Hindlimb muscle (tissue), 1 donor: ENCODE measurements at regions not wholly inside any gene's neighbourhood (a gene's known extent, or its start where the extent isn't known, plus 50 kb on each side); places are given as distances from the start of the nearest gene placed in this dataset.
"Not testable (repeated sequence)": the region's sequence is repeated elsewhere in the genome, so short reads cannot be mapped to it uniquely, and the experiment has no call there.

Experiments used
- DNase-seq: peaks from one replicate; pipeline ENCODE4 v3.0.0-alpha.2; 2013

DNA sequence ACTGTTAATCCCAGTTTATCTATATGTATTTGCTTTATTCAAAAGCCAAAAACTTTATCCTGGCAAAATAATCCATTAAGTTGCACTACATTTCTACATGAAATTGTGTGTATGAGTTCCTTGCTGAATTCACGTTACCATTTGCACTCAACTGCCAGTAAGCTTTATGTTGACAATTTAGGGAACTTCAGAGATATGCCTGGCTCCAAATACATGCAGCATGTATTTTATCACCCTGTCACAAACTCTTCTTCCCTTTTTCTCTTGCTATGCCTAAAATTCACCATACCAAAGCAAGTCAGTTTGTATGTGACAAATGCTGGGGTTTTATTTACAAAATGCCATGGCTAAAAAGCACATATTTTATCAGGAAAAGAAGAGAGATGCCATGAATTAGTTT, 157.6 kb upstream of the CDH2 start:
- DNase-seq = no peak

DNA sequence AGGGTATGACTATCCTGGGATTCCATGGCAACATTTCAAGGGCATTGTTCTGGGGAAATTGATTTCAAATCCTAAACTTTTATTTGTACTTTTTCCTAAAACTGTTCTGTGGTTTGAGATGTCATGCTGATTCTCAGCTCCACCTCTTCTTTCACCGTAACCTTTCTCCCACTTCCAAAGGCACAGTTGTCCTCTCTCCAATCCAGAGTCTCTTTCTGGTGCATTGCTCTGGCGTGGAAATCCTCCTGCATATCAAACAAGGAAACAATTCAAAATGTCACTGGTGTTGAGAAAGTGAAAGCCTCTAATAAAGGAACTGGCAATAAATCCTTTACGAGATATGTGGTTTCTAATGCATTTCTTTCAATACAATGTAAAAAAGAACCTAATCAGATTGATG, 155.1 kb upstream of the CDH2 start:
- no peak for DNase-seq

GRCh38 chr18:28331551-28331950, 154.6 kb upstream of the CDH2 start:
- no peak for DNase-seq

- no peak for DNase-seq
These were observed 136.7 kb upstream of the CDH2 start for GRCh38 chr18:28313602-28314001.

DNA sequence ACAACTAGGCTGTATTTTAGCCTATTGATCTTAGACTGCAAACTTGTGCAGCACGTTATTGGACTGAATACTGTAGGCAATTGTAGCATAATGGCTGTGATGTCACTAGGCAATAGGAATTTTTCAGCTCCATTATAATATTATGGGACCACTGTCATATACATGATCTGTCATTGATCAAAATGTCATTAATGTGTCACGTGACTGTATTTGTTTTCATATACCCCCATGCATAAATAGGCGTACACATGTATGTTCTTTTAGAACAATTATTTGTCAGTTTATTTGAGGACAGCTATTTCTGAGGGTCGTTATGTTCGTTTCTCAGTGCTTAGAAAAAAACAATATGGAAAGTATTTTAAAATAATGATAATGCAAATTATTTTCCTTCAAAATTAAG, 111.9 kb upstream of the CDH2 start:
- DNase-seq = no peak

DNA sequence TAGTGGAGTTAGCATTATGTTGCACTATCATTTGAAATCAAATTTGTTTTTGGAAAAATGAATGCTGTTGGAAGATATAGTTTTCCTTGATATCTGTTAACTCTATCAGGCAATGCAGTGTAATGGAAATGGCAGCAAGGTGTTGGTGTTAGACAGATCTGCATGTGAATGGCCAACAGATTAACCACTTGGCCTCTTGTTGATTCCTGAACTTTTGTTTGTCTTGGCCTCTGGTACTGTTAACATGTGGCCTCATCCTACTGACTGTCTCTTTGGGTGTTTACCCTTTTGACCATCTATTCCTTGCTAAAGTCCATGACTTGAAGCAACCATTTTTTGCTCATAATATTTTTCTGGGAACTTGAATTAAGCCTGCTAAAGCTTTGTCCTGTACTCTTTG, 110.2 kb upstream of the CDH2 start:
- no peak for DNase-seq

- no peak for DNase-seq
These were observed 107.2 kb upstream of the CDH2 start for GRCh38 chr18:28284132-28284531.

- no peak for DNase-seq
These were observed 104.5 kb upstream of the CDH2 start for GRCh38 chr18:28281400-28281799.

GRCh38 chr18:28269750-28270149, 92.8 kb upstream of the CDH2 start:
- no peak for DNase-seq

DNA sequence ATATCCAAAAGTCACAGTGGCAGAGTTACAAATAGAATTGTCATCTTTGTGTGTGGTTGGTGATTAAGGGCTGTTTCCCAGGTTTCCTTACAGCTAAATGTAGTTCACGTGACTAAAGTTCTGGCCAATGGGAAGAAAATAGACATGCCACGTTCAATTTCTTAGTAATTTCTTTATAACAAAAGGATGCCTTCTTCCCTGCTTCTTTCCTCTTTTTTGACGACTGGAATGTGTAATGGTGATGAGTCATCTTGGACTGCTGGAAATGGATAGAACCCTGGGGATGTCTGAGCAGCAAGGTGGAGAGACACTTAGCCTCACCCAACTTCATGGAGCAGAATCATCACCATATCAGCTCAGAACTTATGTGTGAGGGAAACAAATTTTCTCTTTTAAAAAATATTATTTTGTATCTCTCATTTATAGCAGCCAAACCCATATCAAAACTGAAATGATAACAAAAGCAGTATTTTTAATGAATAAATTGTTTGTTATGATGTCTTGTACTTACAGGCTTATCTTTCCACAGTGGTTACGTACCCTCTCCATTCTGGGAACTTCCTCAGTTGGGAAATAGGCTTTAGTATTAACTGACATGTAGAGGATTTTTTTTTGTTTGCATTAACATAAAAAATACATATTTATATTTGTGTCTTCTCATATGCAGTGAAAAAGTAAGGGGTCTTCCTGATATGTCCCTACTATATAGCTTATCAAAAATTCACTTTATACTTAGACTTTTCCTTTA, 91.1 kb upstream of the CDH2 start:
- DNase-seq = no peak

- DNase-seq = no peak
These were observed 90.3 kb upstream of the CDH2 start for GRCh38 chr18:28267276-28267675.

- no peak for DNase-seq
These were observed 79.2 kb upstream of the CDH2 start for GRCh38 chr18:28256166-28256565.

DNA sequence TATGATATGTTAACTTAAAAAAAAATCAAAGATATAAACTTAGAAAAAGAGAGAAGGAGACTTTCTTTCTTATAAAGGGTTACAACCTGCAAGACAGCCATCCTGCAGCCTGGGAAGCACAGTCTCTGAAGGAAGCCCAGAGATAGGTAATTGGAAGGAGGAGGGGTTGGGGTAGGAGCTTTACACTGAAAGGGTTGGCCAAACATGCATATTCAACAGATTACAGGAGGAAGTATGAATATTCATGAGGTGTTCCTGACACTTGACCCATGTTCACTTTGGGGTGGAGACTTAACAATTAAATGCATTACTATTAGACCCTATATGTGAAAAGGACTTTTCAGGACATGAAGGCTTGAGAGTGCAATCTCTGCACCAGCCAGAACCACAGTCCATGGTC, 71.7 kb upstream of the CDH2 start:
- DNase-seq = no peak

DNA sequence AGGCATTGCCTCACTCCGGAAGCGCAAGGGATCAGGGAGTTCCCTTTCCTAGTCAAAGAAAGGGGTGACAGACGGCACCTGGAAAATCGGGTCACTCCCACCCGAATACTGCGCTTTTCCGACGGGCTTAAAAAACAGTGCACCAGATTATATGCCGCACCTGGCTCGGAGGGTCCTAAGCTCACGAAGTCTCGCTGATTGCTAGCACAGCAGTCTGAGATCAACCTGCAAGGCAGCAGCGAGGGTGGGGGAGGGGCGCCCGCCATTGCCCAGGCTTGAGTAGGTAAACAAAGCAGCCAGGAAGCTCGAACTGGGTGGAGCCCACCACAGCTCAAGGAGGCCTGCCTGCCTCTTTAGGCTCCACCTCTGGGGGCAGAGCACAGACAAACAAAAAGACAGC, 63.7 kb upstream of the CDH2 start:
- DNase-seq = not testable (repeated sequence)

- no peak for DNase-seq
These were observed 59.6 kb upstream of the CDH2 start for GRCh38 chr18:28236487-28236886.
